C1 segment of cervical spinal cord (tissue), 14 donors: ENCODE measurements at regions not wholly inside any gene's neighbourhood (a gene's known extent, or its start where the extent isn't known, plus 50 kb on each side); places are given as distances from the start of the nearest gene placed in this dataset.

ENCODE experiments used
- DNase-seq, 14 donors: peaks; one replicate each; lab custom pipeline; 2025; lab: John Stamatoyannopoulos, UW

DNA sequence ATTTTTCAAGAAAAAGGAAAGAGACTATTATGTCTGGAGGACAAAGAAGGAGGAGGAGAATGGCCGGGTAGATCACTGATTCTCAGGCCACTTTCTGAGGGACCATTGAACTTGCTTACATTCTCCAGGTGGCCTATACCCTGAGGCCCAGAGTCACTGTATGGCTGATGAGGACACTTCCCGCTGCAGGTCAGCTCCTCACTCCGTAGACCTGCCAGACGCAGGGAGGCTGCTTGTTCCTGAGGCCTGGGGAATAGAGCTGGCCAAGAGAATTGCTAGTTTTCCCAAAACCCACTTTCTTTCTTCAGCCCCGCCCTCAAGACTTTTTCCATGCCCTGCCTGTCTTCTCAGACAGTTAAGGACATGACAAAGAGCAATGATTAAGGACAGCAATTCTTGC is 510.5 kb upstream of the TBX3 start:
- no peak for DNase-seq

DNA sequence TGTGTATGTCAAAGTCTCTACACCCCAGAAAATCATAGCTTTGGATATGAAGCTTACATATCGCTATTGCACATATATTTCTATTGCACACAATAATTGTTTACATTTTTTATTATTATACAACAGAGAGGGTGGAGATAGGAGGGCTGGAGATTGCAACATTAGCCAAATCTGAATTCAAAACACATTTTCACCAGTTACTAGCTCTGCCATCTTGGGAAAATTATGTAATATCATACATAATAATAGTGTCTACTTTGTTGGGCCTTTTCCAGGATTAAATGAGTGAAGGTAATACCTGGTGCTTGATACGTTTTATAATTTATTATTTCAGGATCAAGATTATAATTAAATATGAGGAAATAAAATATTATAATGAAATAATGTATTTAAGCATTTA is 507.4 kb upstream of the TBX3 start:
- DNase-seq = no peak

GRCh38 chr12:115190010-115190770 is 506.2 kb upstream of the TBX3 start:
- no peak for DNase-seq

DNA sequence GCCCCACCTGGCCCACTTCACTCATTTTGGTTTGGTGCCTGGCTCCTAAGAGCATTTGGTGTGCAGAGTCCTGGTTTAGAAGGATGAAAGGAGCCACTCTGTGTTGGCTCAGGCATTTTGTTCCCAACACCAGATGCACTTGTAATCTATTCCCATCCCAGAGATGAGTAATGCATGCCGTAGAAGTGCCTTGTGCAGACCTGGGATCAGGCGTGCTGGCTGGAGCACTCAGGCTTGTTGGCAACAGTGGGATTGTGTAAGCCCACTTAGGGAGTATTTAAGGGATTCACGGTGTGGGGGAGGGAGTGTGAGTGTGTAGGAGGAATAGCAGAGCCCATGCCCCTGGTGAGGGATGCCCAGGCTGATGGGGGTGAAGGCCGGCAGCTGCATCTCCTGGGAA is 501.5 kb upstream of the TBX3 start:
- DNase-seq = no peak

DNA sequence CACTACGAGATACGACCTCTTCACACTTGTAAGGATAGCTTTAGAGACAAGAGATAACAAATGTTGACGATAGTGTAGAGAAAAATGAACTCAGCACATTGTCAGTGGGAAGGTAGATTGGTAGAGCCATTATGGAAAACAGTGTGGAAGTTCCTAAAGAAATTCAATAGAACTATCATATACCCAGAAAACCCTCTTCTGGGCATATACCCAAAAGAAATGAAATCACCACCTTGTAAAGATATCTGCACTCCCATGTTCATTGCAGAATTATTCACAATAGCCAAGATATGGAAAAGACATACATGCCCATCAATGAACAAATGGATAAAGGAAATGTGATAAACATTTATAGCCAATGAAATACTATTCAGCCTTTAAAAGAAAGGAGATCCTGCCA is 499.8 kb upstream of the TBX3 start:
- no peak for DNase-seq

DNA sequence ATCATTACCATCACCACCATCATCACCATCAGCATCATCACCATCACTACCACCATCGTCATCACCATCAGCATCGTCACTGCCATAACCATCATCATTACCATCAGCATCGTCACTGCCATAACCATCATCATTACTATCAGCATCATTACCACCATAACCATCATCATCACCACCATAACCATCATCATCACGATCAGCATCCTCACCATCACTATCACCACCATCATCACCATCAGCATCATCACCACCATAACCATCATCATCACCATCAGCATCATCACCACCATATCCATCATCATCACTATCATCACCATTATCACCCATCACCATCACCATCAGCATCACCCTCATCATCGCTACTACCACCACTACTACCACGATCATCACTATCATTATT is 493.9 kb upstream of the TBX3 start:
- no peak for DNase-seq

GRCh38 chr12:115176741-115177400 is 492.9 kb upstream of the TBX3 start:
- no peak for DNase-seq

DNA sequence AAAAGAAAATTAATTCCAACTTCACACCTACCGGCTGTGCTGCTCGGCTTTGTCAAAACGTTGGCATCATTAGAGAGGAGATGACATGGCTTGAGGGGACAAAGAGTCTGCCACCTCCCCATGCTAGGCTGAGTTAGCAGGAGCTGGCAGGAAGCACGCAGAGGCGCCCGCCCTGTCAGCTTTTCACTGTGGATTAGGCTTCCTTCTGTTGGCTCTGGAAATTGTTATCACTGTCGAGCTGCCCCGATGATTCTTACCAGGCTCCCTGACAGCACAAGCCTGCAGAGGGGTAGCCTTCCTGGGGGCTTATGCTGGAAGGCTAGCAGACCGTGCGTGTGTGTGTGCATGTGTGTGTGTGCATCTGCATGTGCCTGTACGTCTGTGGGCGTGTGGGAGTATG is 490.9 kb upstream of the TBX3 start:
- no peak for DNase-seq

DNA sequence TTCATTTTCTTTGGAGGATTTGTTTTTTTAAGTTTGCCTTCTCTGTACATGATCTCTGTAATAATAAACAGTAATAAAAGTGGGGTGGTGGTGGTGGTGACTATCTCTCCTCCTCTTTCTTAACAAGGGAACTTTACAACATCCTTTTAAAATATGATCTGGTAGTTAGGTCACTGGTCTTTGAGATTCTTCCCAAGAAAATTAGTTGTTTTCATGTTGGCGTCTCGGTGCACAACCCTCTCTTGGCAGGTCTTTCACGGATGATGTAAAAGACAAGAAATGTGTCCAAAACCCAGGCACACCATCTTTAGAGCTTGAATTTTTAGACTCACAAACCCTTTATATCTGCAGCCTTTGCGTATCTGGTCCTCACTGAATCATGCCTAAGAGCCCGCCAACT is 488.5 kb upstream of the TBX3 start:
- no peak for DNase-seq

DNA sequence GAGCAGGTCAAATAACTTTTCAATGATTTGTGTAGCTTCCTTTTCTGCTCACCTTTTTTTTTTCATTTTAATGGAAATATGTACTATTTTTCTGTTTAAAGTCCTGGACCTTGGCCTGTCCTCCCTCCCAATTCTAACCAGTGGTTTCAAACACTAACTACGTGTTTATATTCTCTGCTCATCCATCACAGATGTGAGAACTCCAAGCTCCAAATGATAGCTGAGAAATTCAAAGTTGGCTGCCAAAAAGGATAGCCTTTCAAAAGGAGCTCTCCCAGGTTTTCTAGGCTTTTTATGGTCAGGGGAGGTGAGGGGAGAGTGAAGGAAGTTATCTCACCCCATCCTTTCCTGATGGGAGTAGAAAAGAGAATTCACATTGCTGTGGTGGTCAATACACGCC is 486.0 kb upstream of the TBX3 start:
- DNase-seq = no peak

GRCh38 chr12:115166698-115167315 is 482.8 kb upstream of the TBX3 start:
- DNase-seq = no peak

GRCh38 chr12:115163710-115164109 is 479.7 kb upstream of the TBX3 start:
- no peak for DNase-seq

GRCh38 chr12:115160271-115161128 is 476.5 kb upstream of the TBX3 start:
- DNase-seq = no peak

DNA sequence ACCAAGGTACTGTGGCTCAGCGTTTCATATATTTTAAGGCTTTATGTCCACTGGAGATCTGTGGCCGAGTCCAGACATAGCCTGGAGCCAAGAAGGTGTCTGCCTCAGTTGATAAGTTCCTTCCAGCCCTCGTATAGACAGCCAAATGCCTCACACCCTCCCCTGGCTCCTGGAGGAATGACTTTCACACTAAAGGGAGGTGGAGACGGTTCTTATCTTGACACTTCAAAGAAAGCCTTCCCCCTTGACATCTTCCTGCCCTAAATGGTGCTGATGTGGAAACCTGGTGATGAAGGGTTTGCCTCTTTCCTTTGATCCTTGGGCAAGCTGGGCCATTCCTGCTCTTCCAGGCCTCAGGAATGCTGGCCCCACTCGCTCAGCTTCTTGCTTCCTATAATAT is 474.8 kb upstream of the TBX3 start:
- DNase-seq = no peak

- DNase-seq = no peak
Measured at GRCh38 chr12:115155665-115156645, 472.0 kb upstream of the TBX3 start.

DNA sequence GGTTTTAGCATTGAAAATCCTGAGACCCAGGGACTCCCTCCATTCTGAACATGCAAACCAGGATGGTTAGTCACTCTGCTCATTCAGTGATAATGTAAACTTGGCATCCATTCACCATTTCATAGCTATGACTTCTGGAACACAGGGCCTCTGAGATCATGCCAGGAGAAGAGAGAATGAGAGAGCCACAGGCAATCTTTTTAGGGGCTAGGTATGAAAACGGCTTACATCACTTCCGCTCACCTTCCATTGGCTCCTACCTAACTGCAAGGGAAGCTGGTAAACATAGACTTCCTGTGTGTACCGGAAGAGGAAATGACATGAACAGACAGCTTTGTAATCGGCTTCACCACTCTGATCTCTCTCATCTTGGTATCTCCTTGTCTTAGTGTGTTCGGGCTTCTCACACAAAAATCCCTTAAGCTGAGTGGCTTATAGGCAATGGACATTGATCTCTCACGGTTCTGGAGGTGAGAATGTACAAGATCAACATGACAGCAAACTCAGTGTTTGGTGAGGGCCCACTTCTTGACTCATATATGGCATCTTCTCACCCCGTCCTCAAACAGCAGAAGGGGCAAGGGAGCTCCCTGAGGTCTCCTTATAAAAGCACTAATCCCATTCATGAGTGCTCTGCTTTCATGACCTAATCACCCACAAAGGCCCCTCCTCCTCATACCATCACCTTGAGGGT is 465.9 kb upstream of the TBX3 start:
- no peak for DNase-seq

GRCh38 chr12:115149279-115149678 is 465.3 kb upstream of the TBX3 start:
- no peak for DNase-seq

GRCh38 chr12:115147916-115148315 is 463.9 kb upstream of the TBX3 start:
- DNase-seq = no peak

GRCh38 chr12:115146453-115146852 is 462.5 kb upstream of the TBX3 start:
- DNase-seq = no peak

DNA sequence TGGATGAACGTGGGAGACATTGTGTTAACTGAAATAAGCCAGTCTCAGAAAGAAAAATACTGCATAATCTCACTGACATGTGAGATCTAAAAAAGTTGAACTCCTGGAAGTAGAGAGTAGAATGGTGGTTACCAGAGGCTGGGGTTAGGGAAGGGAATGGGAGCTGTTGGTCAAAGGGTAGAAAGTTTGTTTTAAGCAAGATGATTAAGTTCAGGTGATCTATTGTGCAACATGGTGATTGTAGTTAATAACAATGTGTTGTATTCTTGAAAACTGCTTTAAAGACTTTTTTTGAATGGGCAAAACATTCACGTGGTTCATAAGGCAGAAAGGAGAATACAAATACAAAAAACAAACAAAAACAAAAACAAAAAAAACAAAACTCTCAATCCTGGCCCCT is 460.4 kb upstream of the TBX3 start:
- no peak for DNase-seq
